ENCODE measurements at regions not wholly inside any gene's neighbourhood (a gene's known extent, or its start where the extent isn't known, plus 50 kb on each side); places are given as distances from the start of the nearest gene placed in this dataset.

DNA sequence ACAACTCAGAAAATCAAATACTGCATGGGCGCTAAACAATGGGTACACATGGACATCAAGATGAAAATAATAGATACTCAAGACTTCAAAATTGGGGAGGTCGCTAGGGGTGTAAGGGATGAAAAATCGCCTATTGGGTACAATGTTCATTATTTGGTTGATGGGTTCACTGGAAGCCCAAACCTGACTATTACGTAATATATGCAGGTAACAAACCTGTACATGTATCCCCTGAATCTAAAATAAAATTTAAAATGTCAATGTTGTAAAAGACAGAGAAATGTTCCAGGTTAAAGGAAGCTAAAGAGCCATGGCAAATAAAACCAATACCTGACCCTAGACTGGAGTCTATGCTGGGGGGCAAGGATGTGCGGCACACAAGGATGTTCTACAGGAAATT lies 80.4 kb upstream of the CCBE1 start:
- Histone ChIP-seq H3K27me3 (ENCODE audit: control insufficient read depth in 3 of 3, insufficient read depth in 3 of 3, low read depth in 1 of 3, low read length in 3 of 3) (no peaks in the 10 kb centered on the region), H3K23ac (ENCODE audit: low read depth, low read length, poor library complexity) (no peak overlapping the region), H3K27ac (replicated peaks; ENCODE audit: low read length) (no peak overlapping the region), H3K9me3 (replicated peaks in 1 of 2; ENCODE audit: control insufficient read depth in 2 of 2, insufficient read depth in 1 of 2, low read depth in 1 of 2, low read length in 2 of 2) (no peaks in the 10 kb centered on the region), H3K36me3 (replicated peaks in 1 of 2; ENCODE audit: control insufficient read depth in 2 of 2, insufficient read depth in 2 of 2, low read length in 2 of 2) (no peaks in the 10 kb centered on the region), H2AFZ (ENCODE audit: low read length) (no peak overlapping the region), H3K14ac (ENCODE audit: low read length) (no peak overlapping the region), H4K8ac (ENCODE audit: low read depth, low read length) (no peak overlapping the region), H2BK15ac (ENCODE audit: low read length) (no peak overlapping the region), H3K18ac (ENCODE audit: low read length) (no peak overlapping the region), H2BK5ac (ENCODE audit: low read length) (no peak overlapping the region), H3K79me1 (ENCODE audit: low read depth, low read length) (no peaks in the 10 kb centered on the region), H2BK12ac (ENCODE audit: low read length) (no peak overlapping the region), H3K9ac (ENCODE audit: low read depth, low read length, poor library complexity) (no peak overlapping the region), H3K4me1 (ENCODE audit: control insufficient read depth in 2 of 2, insufficient read depth in 1 of 2, low read depth in 1 of 2, low read length in 2 of 2) (no peaks in the 10 kb centered on the region), H3K4me3 (ENCODE audit: low read length in 2 of 2) (no peak overlapping the region), H2AK5ac (ENCODE audit: low read depth, low read length) (no peak overlapping the region), H4K91ac (ENCODE audit: low read depth, low read length, poor library complexity) (no peak overlapping the region), H2BK120ac (ENCODE audit: low read depth, low read length) (no peak overlapping the region), H3K4me2 (ENCODE audit: insufficient read depth, low read length, poor library complexity, severe bottlenecking) (no peak overlapping the region), H3K4ac (ENCODE audit: low read length) (no peak overlapping the region)
- DNase-seq (ENCODE audit: low spot score): no peak
- no CpG with 5 or more reads among the region's 5 CpGs for WGBS, 2 donors (ENCODE audit: extremely low coverage in 2 of 2, insufficient read length in 2 of 2, insufficient replicate concordance in 1 of 2)

DNA sequence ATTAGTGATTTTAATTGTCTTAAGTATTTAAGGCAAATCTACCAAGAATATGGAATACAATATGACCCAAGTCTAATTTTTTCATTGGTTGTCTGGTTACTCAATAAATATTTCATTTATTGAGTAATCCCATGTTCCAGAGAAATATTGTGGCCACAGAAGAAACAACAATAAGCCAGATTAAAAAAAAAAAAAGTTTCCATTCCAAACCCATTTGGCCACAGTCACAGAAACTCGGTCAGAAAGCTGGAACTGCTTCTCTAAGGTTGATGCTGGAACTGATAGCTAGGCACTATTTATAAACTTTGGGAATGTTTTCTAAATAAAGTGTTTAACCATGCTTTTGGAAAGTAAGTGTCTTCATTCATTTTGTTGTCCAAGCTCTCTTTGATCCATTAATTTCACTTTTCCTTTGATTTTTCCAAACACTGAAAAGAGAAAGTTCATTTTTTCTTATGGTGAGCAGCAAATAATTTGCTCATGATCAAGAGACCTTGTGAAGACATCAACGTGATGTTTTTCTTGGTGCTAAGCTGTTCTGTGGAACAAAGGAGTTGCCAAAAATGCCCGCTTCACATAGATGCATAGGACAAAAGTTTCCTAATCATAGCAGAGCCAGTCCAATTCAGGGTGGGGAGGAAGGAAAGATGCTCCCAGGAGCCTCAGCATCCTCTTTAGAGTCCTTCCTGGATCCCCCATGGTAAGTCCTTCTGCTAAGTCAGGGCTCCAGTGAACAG lies 72.1 kb upstream of the CCBE1 start:
- Histone ChIP-seq H2BK120ac (ENCODE audit: low read depth, low read length) (no peak overlapping the region), H2AFZ (ENCODE audit: low read length) (no peak overlapping the region), H2BK15ac (ENCODE audit: low read length) (no peak overlapping the region), H4K91ac (ENCODE audit: low read depth, low read length, poor library complexity) (no peak overlapping the region), H2BK5ac (ENCODE audit: low read length) (no peak overlapping the region), H3K23ac (ENCODE audit: low read depth, low read length, poor library complexity) (no peak overlapping the region), H4K8ac (ENCODE audit: low read depth, low read length) (no peak overlapping the region), H3K4me1 (ENCODE audit: control insufficient read depth in 2 of 2, insufficient read depth in 1 of 2, low read depth in 1 of 2, low read length in 2 of 2) (no peaks in the 10 kb centered on the region), H3K79me1 (ENCODE audit: low read depth, low read length) (no peaks in the 10 kb centered on the region), H3K18ac (ENCODE audit: low read length) (no peak overlapping the region), H3K4me3 (ENCODE audit: low read length in 2 of 2) (no peak overlapping the region), H3K27ac (replicated peaks; ENCODE audit: low read length) (no peak overlapping the region), H3K9me3 (replicated peaks in 1 of 2; ENCODE audit: control insufficient read depth in 2 of 2, insufficient read depth in 1 of 2, low read depth in 1 of 2, low read length in 2 of 2) (peaks cover 0 to 1% of the 10 kb centered on the region in 2 donors), H3K27me3 (ENCODE audit: control insufficient read depth in 3 of 3, insufficient read depth in 3 of 3, low read depth in 1 of 3, low read length in 3 of 3) (no peaks in the 10 kb centered on the region), H3K4ac (ENCODE audit: low read length) (no peak overlapping the region), H3K4me2 (ENCODE audit: insufficient read depth, low read length, poor library complexity, severe bottlenecking) (no peak overlapping the region), H3K9ac (ENCODE audit: low read depth, low read length, poor library complexity) (no peak overlapping the region), H3K36me3 (replicated peaks in 1 of 2; ENCODE audit: control insufficient read depth in 2 of 2, insufficient read depth in 2 of 2, low read length in 2 of 2) (no peaks in the 10 kb centered on the region), H2BK12ac (ENCODE audit: low read length) (no peak overlapping the region), H3K14ac (ENCODE audit: low read length) (no peak overlapping the region), H2AK5ac (ENCODE audit: low read depth, low read length) (no peak overlapping the region)
- WGBS, 2 donors (ENCODE audit: extremely low coverage in 2 of 2, insufficient read length in 2 of 2, insufficient replicate concordance in 1 of 2): no CpG with 5 or more reads among the region's 3 CpGs
- no peak for DNase-seq (ENCODE audit: low spot score)

DNA sequence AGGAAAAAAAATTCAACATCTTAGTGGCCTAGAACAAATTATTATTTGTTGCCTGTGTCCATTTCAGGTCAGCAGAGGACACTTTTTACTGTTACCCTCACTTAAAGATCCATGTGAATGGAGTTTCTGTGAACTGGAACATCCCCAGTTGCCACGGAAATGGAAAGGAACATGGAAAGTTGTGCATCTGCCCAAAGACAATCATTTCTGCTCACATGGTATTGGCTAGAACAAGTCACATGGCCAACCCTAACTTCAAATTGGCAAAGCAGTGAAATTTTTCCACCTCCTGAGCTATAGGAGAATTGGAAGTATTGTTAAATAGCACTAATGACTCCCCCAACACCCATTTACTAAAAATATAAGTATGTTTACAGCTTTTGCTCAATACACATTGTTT lies 71.2 kb upstream of the CCBE1 start:
- no peak for DNase-seq (ENCODE audit: low spot score)
- Histone ChIP-seq H3K4me1 (ENCODE audit: control insufficient read depth in 2 of 2, insufficient read depth in 1 of 2, low read depth in 1 of 2, low read length in 2 of 2) (no peaks in the 10 kb centered on the region), H3K4me3 (ENCODE audit: low read length in 2 of 2) (no peak overlapping the region)

DNA sequence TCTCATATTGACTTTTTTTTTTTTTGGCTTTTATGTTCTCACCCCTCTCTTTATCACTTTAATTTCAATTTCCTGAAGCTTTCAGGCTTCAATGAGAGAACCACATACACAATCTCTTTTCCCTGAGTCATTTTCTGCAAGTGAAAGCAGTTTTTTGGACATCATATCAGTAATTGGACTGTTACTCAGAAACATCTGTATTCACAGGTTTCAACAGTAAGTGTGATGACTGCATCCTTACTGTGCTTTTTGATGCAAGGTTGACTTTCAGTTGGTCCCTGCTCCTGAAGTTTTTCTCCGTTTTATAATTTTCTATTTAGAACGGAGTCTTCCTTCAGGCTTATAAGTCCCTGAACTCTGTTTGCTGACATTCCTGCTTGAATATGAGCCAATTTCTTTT lies 70.5 kb upstream of the CCBE1 start:
- Histone ChIP-seq H2BK12ac (ENCODE audit: low read length) (no peak overlapping the region), H2BK5ac (ENCODE audit: low read length) (no peak overlapping the region), H3K27ac (replicated peaks; ENCODE audit: low read length) (no peak overlapping the region), H3K4me1 (ENCODE audit: control insufficient read depth in 2 of 2, insufficient read depth in 1 of 2, low read depth in 1 of 2, low read length in 2 of 2) (no peaks in the 10 kb centered on the region), H3K4ac (ENCODE audit: low read length) (no peak overlapping the region), H2BK15ac (ENCODE audit: low read length) (no peak overlapping the region), H3K4me2 (ENCODE audit: insufficient read depth, low read length, poor library complexity, severe bottlenecking) (no peak overlapping the region), H3K18ac (ENCODE audit: low read length) (no peak overlapping the region), H2BK120ac (ENCODE audit: low read depth, low read length) (no peak overlapping the region), H3K36me3 (replicated peaks in 1 of 2; ENCODE audit: control insufficient read depth in 2 of 2, insufficient read depth in 2 of 2, low read length in 2 of 2) (no peaks in the 10 kb centered on the region), H3K4me3 (ENCODE audit: low read length in 2 of 2) (no peak overlapping the region), H4K8ac (ENCODE audit: low read depth, low read length) (no peak overlapping the region), H3K14ac (ENCODE audit: low read length) (no peak overlapping the region), H2AK5ac (ENCODE audit: low read depth, low read length) (no peak overlapping the region), H3K79me1 (ENCODE audit: low read depth, low read length) (no peaks in the 10 kb centered on the region), H2AFZ (ENCODE audit: low read length) (no peak overlapping the region), H3K23ac (ENCODE audit: low read depth, low read length, poor library complexity) (no peak overlapping the region), H3K27me3 (ENCODE audit: control insufficient read depth in 3 of 3, insufficient read depth in 3 of 3, low read depth in 1 of 3, low read length in 3 of 3) (no peaks in the 10 kb centered on the region), H3K9ac (ENCODE audit: low read depth, low read length, poor library complexity) (no peak overlapping the region), H4K91ac (ENCODE audit: low read depth, low read length, poor library complexity) (no peak overlapping the region), H3K9me3 (replicated peaks in 1 of 2; ENCODE audit: control insufficient read depth in 2 of 2, insufficient read depth in 1 of 2, low read depth in 1 of 2, low read length in 2 of 2) (peaks cover 0 to 1% of the 10 kb centered on the region in 2 donors)
- no CpG with 5 or more reads among the region's 2 CpGs for WGBS, 2 donors (ENCODE audit: extremely low coverage in 2 of 2, insufficient read length in 2 of 2, insufficient replicate concordance in 1 of 2)
- no peak for DNase-seq (ENCODE audit: low spot score)

More for the DNA sequence above, 71.2 kb upstream of the CCBE1 start:
- H3K79me1 ChIP-seq (ENCODE audit: low read depth, low read length): no peaks in the 10 kb centered on the region
- H2BK15ac ChIP-seq (ENCODE audit: low read length): no peak overlapping the region
- H3K4ac ChIP-seq (ENCODE audit: low read length): no peak overlapping the region
- no peak overlapping the region for H2BK5ac ChIP-seq (ENCODE audit: low read length)
- no peak overlapping the region for H4K8ac ChIP-seq (ENCODE audit: low read depth, low read length)
- no peak overlapping the region for H3K27ac ChIP-seq (replicated peaks; ENCODE audit: low read length)
- H3K14ac ChIP-seq (ENCODE audit: low read length): no peak overlapping the region
- no peak overlapping the region for H3K4me2 ChIP-seq (ENCODE audit: insufficient read depth, low read length, poor library complexity, severe bottlenecking)
- no peak overlapping the region for H2BK120ac ChIP-seq (ENCODE audit: low read depth, low read length)
- no peak overlapping the region for H2AFZ ChIP-seq (ENCODE audit: low read length)
- H4K91ac ChIP-seq (ENCODE audit: low read depth, low read length, poor library complexity): no peak overlapping the region
- H2BK12ac ChIP-seq (ENCODE audit: low read length): no peak overlapping the region
- no peaks in the 10 kb centered on the region for H3K27me3 ChIP-seq (ENCODE audit: control insufficient read depth in 3 of 3, insufficient read depth in 3 of 3, low read depth in 1 of 3, low read length in 3 of 3)
- H3K9ac ChIP-seq (ENCODE audit: low read depth, low read length, poor library complexity): no peak overlapping the region
- H3K36me3 ChIP-seq (replicated peaks in 1 of 2; ENCODE audit: control insufficient read depth in 2 of 2, insufficient read depth in 2 of 2, low read length in 2 of 2): no peaks in the 10 kb centered on the region
- H3K9me3 ChIP-seq (replicated peaks in 1 of 2; ENCODE audit: control insufficient read depth in 2 of 2, insufficient read depth in 1 of 2, low read depth in 1 of 2, low read length in 2 of 2): peaks cover 0 to 1% of the 10 kb centered on the region in 2 donors
- H3K18ac ChIP-seq (ENCODE audit: low read length): no peak overlapping the region
- H2AK5ac ChIP-seq (ENCODE audit: low read depth, low read length): no peak overlapping the region
- no peak overlapping the region for H3K23ac ChIP-seq (ENCODE audit: low read depth, low read length, poor library complexity)
- no CpG with 5 or more reads among the region's 1 CpG for WGBS, 2 donors (ENCODE audit: extremely low coverage in 2 of 2, insufficient read length in 2 of 2, insufficient replicate concordance in 1 of 2)
